ENCODE measurements at regions not wholly inside any gene's neighbourhood (a gene's known extent, or its start where the extent isn't known, plus 50 kb on each side); places are given as distances from the start of the nearest gene placed in this dataset.
"Not testable (repeated sequence)": the region's sequence is repeated elsewhere in the genome, so short reads cannot be mapped to it uniquely, and the experiment has no call there.

GRCh38 chrX:140190441-140191108, 225.3 kb upstream of the CXorf66 start:
- TF ChIP-seq JUND (IDR thresholded peaks at IDR 0.05; ENCODE audit: low read depth), result no peak
- in situ Hi-C loops (cut with HindIII; ENCODE audit: low pct_unique_long_range_greater_than_20kb, low sequenced_read_pairs), result no loop called here
- DNase-seq (ENCODE audit: low read depth in 1 of 2, low spot score in 1 of 2), result no peak

GRCh38 chrX:140180585-140180984, 215.3 kb upstream of the CXorf66 start:
- no peak for TF ChIP-seq JUND (IDR thresholded peaks at IDR 0.05; ENCODE audit: low read depth)
- in situ Hi-C loops (cut with HindIII; ENCODE audit: low pct_unique_long_range_greater_than_20kb, low sequenced_read_pairs), result no loop called here
- no peak for DNase-seq (ENCODE audit: low read depth in 1 of 2, low spot score in 1 of 2)

DNA sequence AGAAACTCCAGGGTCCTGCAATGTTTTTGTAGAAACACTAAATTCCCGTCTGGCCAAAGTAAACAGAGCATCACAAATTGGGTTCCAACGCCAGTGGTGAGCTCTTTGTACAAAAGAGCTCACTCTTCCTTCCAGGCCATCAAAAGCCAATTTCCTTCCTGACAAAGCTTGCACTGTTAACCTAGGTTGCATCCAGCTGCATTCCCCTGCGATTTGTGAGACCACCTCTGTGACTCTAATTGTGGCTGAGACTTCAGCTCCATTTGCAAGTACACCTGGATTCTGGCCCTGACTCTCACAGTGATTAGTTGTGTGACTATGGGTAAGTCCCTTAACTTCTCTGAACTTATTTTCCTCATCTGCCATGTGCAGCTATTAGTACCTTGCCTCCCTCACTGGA, 212.5 kb upstream of the CXorf66 start:
- in situ Hi-C loops (cut with HindIII; ENCODE audit: low pct_unique_long_range_greater_than_20kb, low sequenced_read_pairs), result no loop called here
- no peak for DNase-seq (ENCODE audit: low read depth in 1 of 2, low spot score in 1 of 2)
- TF ChIP-seq JUND (IDR thresholded peaks at IDR 0.05; ENCODE audit: low read depth), result no peak

- in situ Hi-C loops (cut with HindIII; ENCODE audit: low pct_unique_long_range_greater_than_20kb, low sequenced_read_pairs), result no loop called here
- DNase-seq (ENCODE audit: low read depth in 1 of 2, low spot score in 1 of 2), result no peak
- TF ChIP-seq JUND (IDR thresholded peaks at IDR 0.05; ENCODE audit: low read depth), result no peak
These were observed 207.1 kb upstream of the CXorf66 start for GRCh38 chrX:140172401-140172800.

DNA sequence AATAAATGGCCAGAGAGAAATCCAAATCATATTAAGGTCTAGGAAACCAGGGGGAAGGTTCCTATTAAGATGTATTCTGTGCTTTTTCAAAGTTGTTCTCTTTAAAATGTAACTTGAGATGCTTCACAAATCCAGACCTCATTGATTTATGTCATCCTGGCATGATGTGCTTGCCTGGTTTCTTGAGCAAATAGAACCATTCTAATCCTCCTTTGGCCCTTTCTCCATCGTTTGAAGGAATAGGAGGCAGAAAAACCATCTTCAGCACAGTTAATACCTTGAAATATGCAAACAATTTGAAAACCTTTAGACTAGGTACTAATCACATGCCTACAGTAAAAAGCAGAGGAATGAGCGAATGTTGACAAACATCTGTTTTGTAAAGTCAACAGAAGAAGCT, 202.2 kb upstream of the CXorf66 start:
- TF ChIP-seq JUND (IDR thresholded peaks at IDR 0.05; ENCODE audit: low read depth), result no peak
- no peak for DNase-seq (ENCODE audit: low read depth in 1 of 2, low spot score in 1 of 2)
- in situ Hi-C loops (cut with HindIII; ENCODE audit: low pct_unique_long_range_greater_than_20kb, low sequenced_read_pairs), result no loop called here

DNA sequence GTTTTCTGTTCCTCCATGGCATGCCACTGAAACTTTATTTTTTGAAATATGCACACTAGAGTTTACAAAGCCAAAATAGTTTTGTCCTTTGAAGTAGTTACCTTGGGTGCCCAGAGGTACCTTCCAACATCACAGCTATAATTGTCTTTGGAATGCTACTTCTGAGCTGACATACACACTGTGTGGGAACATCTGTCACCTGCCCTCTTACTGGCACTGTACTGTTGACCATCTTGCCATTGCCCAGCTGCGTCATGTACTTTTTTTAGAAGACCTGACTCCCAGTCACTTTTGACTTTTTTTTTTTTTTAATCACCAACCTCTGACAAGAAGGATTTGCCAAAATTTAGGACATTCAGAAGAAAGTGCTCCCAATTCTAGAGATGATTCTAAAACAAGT, 200.5 kb upstream of the CXorf66 start:
- in situ Hi-C loops (cut with HindIII; ENCODE audit: low pct_unique_long_range_greater_than_20kb, low sequenced_read_pairs), result no loop called here
- no peak for DNase-seq (ENCODE audit: low read depth in 1 of 2, low spot score in 1 of 2)
- TF ChIP-seq JUND (IDR thresholded peaks at IDR 0.05; ENCODE audit: low read depth), result no peak

GRCh38 chrX:140164391-140164790, 199.1 kb upstream of the CXorf66 start:
- in situ Hi-C loops (cut with HindIII; ENCODE audit: low pct_unique_long_range_greater_than_20kb, low sequenced_read_pairs), result no loop called here
- TF ChIP-seq JUND (IDR thresholded peaks at IDR 0.05; ENCODE audit: low read depth), result no peak
- DNase-seq (ENCODE audit: low read depth in 1 of 2, low spot score in 1 of 2), result no peak

DNA sequence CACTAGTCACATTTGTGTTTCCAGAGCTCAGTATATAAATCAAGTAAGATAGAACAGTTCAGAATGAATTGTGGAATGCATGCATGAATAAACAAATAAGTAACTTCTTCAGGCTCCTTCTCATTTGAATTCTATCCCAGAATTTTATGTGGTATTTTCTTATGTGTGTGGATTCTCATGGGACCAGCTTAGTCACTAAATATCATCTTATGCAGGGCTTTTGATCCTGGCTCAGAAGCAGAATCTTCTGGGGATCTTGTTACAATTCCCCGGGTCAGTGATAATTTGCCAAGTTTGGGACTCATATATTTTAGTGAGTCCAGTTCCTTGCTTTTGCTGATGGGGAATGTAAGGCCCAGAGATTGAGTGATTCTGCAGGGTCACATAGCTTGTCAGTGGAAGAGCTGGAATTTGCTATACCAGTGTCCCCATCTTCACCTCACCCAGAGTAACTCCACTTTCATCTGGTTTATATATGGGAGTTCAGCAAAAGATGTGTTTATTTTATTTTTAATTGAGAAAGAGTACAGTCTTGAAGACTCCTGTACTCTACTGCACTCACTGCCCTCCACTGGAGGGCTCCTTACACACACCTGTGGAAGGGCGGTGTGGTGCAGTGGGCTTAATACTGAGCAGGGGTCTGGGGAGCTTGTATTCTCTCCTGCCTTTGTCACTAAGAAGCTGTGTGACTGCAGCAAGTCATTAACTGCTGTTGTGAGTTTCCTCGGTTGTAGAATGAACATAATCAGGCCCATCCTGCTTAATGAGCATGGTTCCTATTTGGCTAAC, 198.2 kb upstream of the CXorf66 start:
- DNase-seq (ENCODE audit: low read depth in 1 of 2, low spot score in 1 of 2), result no peak
- TF ChIP-seq JUND (IDR thresholded peaks at IDR 0.05; ENCODE audit: low read depth), result no peak
- in situ Hi-C loops (cut with HindIII; ENCODE audit: low pct_unique_long_range_greater_than_20kb, low sequenced_read_pairs), result no loop called here

GRCh38 chrX:140157611-140158010, 192.3 kb upstream of the CXorf66 start:
- in situ Hi-C loops (cut with HindIII; ENCODE audit: low pct_unique_long_range_greater_than_20kb, low sequenced_read_pairs), result no loop called here
- no peak for TF ChIP-seq JUND (IDR thresholded peaks at IDR 0.05; ENCODE audit: low read depth)
- DNase-seq (ENCODE audit: low read depth in 1 of 2, low spot score in 1 of 2), result no peak

- no peak for DNase-seq (ENCODE audit: low read depth in 1 of 2, low spot score in 1 of 2)
- in situ Hi-C loops (cut with HindIII; ENCODE audit: low pct_unique_long_range_greater_than_20kb, low sequenced_read_pairs), result no loop called here
- no peak for TF ChIP-seq JUND (IDR thresholded peaks at IDR 0.05; ENCODE audit: low read depth)
These were observed 191.8 kb upstream of the CXorf66 start for GRCh38 chrX:140157143-140157542.

- DNase-seq (ENCODE audit: low read depth in 1 of 2, low spot score in 1 of 2), result no peak
- TF ChIP-seq JUND (IDR thresholded peaks at IDR 0.05; ENCODE audit: low read depth), result no peak
- in situ Hi-C loops (cut with HindIII; ENCODE audit: low pct_unique_long_range_greater_than_20kb, low sequenced_read_pairs), result no loop called here
These were observed 186.0 kb upstream of the CXorf66 start for GRCh38 chrX:140151316-140151715.

GRCh38 chrX:140149761-140150160, 184.4 kb upstream of the CXorf66 start:
- no peak for DNase-seq (ENCODE audit: low read depth in 1 of 2, low spot score in 1 of 2)
- in situ Hi-C loops (cut with HindIII; ENCODE audit: low pct_unique_long_range_greater_than_20kb, low sequenced_read_pairs), result no loop called here
- TF ChIP-seq JUND (IDR thresholded peaks at IDR 0.05; ENCODE audit: low read depth), result no peak

DNA sequence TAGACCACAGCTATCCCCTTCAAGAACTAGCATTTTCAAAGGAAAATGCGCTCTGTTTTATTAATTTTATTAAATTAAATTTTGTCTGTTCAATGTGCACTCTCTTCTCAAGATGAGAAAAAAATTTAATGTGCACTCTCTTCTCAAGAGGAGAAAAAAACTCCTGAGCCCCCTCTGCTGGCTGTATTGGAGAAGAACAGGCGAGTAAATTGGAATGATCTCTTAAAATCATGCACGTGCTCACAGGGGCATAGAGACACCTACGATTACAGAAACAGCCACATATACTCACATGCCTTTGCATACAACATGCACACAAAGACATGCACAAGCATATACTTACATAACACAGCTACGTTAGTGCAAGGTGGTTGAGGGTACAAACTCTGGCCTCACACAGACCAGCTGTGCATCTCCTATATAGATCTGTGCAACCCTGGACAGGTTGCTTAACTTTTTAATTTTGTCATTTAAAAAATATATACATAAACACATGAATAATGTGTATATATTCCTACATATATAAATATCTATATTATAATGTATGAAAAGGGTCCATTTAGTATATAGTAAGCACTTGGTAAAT, 176.2 kb upstream of the CXorf66 start:
- in situ Hi-C loops (cut with HindIII; ENCODE audit: low pct_unique_long_range_greater_than_20kb, low sequenced_read_pairs), result no loop called here
- TF ChIP-seq JUND (IDR thresholded peaks at IDR 0.05; ENCODE audit: low read depth), result no peak
- peak; percentile 2 to 47 for DNase-seq (ENCODE audit: low read depth in 1 of 2, low spot score in 1 of 2)

- DNase-seq (ENCODE audit: low read depth in 1 of 2, low spot score in 1 of 2); in situ Hi-C loops (cut with HindIII; ENCODE audit: low pct_unique_long_range_greater_than_20kb, low sequenced_read_pairs): not testable (repeated sequence)
These were observed 173.2 kb upstream of the CXorf66 start for GRCh38 chrX:140138492-140138891.

DNA sequence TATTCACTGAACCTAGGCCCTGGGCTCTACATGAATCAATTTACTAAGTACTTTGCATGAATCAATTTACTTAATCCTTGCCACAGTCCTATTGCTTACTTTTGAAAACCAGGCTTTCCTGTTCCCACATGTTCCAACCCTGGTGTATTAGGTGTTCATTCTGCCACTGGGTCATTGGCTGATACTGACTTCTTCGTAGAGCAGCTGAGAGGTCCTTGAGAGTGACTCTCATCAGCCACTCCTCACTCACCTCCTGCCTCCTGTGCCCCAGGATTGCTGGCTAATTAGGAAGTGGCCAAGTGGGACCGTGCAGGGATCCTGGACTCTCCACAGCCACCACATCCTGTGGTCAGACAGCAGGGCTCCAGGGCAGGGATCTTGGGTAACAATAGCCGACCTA, 172.7 kb upstream of the CXorf66 start:
- DNase-seq (ENCODE audit: low read depth in 1 of 2, low spot score in 1 of 2); in situ Hi-C loops (cut with HindIII; ENCODE audit: low pct_unique_long_range_greater_than_20kb, low sequenced_read_pairs): not testable (repeated sequence)
